ENCODE measurements at regions not wholly inside any gene's neighbourhood (a gene's known extent, or its start where the extent isn't known, plus 50 kb on each side); places are given as distances from the start of the nearest gene placed in this dataset.

DNA sequence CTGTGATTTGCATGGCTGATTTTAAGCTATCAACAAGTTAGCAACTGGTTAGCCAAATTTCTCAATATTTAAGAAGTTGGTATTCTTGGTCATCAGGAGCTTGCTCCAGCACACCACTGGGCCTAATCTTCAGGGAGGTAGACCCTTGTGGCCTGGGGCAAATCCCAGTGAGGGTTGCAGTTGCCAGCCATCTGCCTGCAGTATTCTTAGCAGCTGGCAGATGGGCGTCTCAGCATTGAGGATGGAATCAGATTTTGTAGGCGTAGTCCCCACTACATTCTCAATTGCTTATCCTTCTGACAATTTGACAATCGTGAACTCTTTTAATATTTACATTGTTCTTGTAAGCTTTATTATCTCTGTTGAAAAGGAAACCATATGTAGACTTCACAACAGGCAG, 1266.2 kb downstream of the SLITRK5 start:
- TF ChIP-seq EZH2 (IDR thresholded peaks at IDR 0.05; ENCODE audit: low read depth, unreplicated experiment) (no peak), CTCF (conservative IDR thresholded peaks at IDR 0.05; ENCODE audit: low read depth in 2 of 2) (no peak), POLR2AphosphoS5 (IDR thresholded peaks at IDR 0.05; ENCODE audit: low read depth) (no peak), CREB1 (CRISPR knock-in tag; IDR thresholded peaks at IDR 0.05; ENCODE audit: low read depth) (no peak)

Data from GM23338 (cell line).